Activated B cell treated with CpG ODN at 0.5 μM for 24 hours (primary cell): ENCODE measurements at regions not wholly inside any gene's neighbourhood (a gene's known extent, or its start where the extent isn't known, plus 50 kb on each side); places are given as distances from the start of the nearest gene placed in this dataset.
"Not testable (repeated sequence)": the region's sequence is repeated elsewhere in the genome, so short reads cannot be mapped to it uniquely, and the experiment has no call there.

Experiments used
- ATAC-seq: fragments of 200-7000 bp; cut with Tn5 transposase; one replicate; pipeline ENCODE4 v1.10.0; 2021; ENCODE audit warnings: low read depth, mild to moderate bottlenecking, moderate library complexity
- CTCF ChIA-PET: fragments of 350-600 bp; sonication (Branson Sonifier 250); formaldehyde crosslinking; loops from one replicate; lab custom pipeline; 2021; ENCODE audit warnings: antibody characterized with exemption; lab: Charles Lee
- POLR2A ChIA-PET: fragments of 350-600 bp; sonication (Branson Sonifier 250); formaldehyde crosslinking; loops from one replicate; lab custom pipeline; 2021; ENCODE audit warnings: antibody characterized with exemption; lab: Charles Lee
- DNase-seq: peaks from one replicate; pipeline ENCODE4 v3.0.0; 2022
- H3K27ac Mint-ChIP-seq: one replicate; pipeline ENCODE4 v1.8.0; 2020; ENCODE audit warnings: mixed read lengths
- H3K27me3 Mint-ChIP-seq: one replicate; pipeline ENCODE4 v1.8.0; 2021; ENCODE audit warnings: mixed read lengths
- H3K36me3 Mint-ChIP-seq: one replicate; pipeline ENCODE4 v1.8.0; 2021; ENCODE audit warnings: low read depth, mixed read lengths
- H3K4me1 Mint-ChIP-seq: one replicate; pipeline ENCODE4 v1.8.0; 2021; ENCODE audit warnings: mixed read lengths
- H3K4me3 Mint-ChIP-seq: one replicate; pipeline ENCODE4 v1.8.0; 2020; ENCODE audit warnings: mild to moderate bottlenecking, mixed read lengths
- H3K9me3 Mint-ChIP-seq: one replicate; pipeline ENCODE4 v1.8.0; 2020; ENCODE audit warnings: mixed read lengths
- intact Hi-C: fragments of 100-400 bp; cut with micrococcal nuclease; formaldehyde crosslinking; loops from one replicate; pipeline ENCODE4 v1.15.1; 2024
- TF ChIP-seq, protein P1 (sequence below): fragments of 200-600 bp; IDR thresholded peaks from one replicate; pipeline ENCODE4 v1.8.0; 2022; ENCODE audit warnings: antibody characterized with exemption, mild to moderate bottlenecking

DNA sequence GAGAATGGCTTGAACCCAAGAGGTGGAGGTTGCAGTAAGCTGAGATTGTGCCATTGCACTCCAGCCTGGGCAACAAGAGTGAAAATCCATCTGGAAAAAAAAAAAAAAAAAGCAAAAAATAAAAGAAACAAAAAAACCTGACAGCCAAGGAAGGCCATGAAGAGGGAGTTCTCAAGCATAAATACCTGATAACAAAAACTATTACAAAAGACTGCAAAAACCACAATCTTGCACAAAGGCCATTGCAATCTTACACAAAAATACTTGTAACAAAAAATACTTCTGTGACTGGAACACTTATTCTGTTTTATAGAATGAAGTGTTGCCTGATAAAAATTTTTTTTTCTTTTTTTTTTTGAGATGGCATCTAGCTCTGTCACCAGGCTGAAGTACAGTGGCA lies 61.5 kb upstream of the TSC22D1 start:
- TF ChIP-seq, protein P1, sequence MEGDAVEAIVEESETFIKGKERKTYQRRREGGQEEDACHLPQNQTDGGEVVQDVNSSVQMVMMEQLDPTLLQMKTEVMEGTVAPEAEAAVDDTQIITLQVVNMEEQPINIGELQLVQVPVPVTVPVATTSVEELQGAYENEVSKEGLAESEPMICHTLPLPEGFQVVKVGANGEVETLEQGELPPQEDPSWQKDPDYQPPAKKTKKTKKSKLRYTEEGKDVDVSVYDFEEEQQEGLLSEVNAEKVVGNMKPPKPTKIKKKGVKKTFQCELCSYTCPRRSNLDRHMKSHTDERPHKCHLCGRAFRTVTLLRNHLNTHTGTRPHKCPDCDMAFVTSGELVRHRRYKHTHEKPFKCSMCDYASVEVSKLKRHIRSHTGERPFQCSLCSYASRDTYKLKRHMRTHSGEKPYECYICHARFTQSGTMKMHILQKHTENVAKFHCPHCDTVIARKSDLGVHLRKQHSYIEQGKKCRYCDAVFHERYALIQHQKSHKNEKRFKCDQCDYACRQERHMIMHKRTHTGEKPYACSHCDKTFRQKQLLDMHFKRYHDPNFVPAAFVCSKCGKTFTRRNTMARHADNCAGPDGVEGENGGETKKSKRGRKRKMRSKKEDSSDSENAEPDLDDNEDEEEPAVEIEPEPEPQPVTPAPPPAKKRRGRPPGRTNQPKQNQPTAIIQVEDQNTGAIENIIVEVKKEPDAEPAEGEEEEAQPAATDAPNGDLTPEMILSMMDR: no peak
- ATAC-seq (no peak), DNase-seq (no peak)
- Mint-ChIP-seq H3K27ac (no peak overlapping the region), H3K36me3 (no peaks in the 10 kb centered on the region), H3K4me1 (no peaks in the 10 kb centered on the region), H3K9me3 (no peaks in the 10 kb centered on the region), H3K4me3 (no peak overlapping the region), H3K27me3 (no peaks in the 10 kb centered on the region)
- CTCF ChIA-PET: no interaction called here
- intact Hi-C loops: no loop called here
- POLR2A ChIA-PET: no interaction called here

DNA sequence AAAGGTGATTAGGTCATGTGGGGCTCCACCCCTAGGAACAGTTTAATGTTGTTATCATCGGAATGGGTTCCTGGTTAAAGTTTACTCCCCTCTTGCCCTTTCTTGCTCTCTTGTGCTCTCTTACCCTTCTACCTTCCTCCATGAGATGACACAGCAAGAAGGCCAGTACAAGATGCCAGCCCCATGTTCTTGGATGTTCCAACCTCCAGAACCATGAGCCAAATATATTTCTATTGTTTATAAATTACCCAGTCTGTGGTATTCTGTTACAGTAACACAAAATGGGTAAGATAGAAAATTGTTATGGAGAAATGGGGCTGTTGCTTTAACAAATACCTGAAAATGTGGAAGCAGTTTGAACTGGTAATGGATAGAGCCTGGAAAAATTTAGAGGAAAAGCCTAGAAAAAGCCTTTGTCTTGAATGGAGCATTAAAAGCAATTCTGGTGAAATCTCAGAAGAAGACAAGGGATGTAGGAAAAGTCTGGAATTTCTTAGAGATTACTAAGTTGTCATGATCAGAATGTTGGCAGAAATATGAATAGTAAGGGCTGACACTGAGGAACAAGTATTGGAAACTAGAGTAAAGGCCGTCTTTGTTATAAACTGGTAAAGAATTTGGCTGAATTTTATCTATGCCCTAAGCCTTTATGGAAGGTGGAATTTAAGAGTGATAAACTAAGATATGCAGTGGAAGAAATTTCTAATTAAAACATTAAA lies 53.5 kb upstream of the TSC22D1 start:
- ChIA-PET CTCF (no interaction called here), POLR2A (no interaction called here)
- TF ChIP-seq, protein P1: no peak
- H3K27ac Mint-ChIP-seq: no peak overlapping the region
- H3K4me3 Mint-ChIP-seq: no peak overlapping the region
- H3K9me3 Mint-ChIP-seq: no peaks in the 10 kb centered on the region
- ATAC-seq (no peak), DNase-seq (no peak)
- no peaks in the 10 kb centered on the region for H3K4me1 Mint-ChIP-seq
- intact Hi-C loops: no loop called here
- H3K36me3 Mint-ChIP-seq: no peaks in the 10 kb centered on the region
- peaks cover 17% of the 10 kb centered on the region for H3K27me3 Mint-ChIP-seq

DNA sequence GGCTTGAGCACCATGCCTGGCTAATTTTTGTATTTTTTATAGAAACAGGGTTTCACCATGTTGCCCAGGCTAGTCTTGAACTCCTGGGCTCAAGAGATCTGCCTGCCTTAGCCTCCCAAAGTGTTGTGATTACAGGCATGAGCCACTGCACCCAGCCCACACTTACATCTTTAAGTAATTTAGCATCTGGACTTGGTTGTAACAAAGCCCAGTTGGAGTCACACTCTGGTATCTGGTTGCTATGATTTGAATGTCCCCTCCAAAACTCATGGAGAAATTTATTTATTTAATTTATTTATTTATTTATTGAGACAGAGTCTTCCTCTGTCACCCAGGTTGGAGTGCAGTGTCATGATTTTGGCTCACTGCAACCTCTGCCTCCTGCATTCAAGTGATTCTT lies 52.7 kb upstream of the TSC22D1 start:
- H3K27ac Mint-ChIP-seq, H3K4me1 Mint-ChIP-seq, DNase-seq, intact Hi-C loops, H3K4me3 Mint-ChIP-seq, CTCF ChIA-PET, H3K36me3 Mint-ChIP-seq, POLR2A ChIA-PET, H3K9me3 Mint-ChIP-seq, ATAC-seq: not testable (repeated sequence)
- H3K27me3 Mint-ChIP-seq: peaks cover 17% of the 10 kb centered on the region

DNA sequence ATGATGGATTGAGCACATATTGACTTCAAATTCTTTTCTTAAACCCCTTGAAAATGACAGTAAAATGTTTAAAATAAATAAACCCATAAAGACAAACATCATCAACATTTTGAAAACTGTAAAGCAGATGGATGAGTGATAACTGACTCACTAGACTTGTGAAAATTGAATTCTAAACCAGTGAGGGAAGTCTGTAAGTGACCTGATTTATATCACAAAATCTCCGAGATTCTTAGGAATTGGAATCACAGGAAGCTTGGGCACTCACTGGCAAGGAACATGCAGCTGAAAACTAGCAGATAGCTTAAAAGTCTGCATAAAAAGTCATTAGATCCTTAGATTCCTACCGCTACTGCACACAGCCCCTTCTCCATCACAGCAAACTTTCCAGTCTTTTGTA lies 51.3 kb upstream of the TSC22D1 start:
- no peak for DNase-seq
- intact Hi-C loops: no loop called here

DNA sequence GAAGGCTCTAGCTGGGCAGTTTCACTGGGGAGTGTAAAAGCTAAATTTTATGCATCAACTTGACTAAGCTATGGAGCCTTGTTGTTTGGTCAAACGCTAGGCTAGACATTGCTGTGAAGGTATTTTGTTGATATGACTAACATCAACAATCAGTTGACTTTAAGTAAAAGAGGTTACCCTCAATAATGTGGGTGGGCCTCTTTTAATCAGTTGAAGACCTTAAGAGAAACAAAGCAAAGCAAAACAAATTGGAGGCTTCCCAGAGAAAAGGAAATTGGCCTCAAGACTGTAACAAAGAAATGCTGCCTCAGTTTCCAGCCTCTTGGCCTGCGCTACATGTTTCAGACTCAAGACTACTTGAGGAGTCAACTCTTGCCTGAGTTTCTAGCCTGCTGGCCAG lies 50.0 kb upstream of the TSC22D1 start:
- POLR2A ChIA-PET: no interaction called here

More for the DNA sequence above, 51.3 kb upstream of the TSC22D1 start:
- Mint-ChIP-seq H3K4me1 (no peaks in the 10 kb centered on the region), H3K27ac (no peak overlapping the region), H3K36me3 (no peaks in the 10 kb centered on the region), H3K4me3 (no peak overlapping the region), H3K27me3 (peaks cover 17% of the 10 kb centered on the region), H3K9me3 (no peaks in the 10 kb centered on the region)
- ChIA-PET POLR2A (no interaction called here), CTCF (no interaction called here)
- ATAC-seq: no peak
- TF ChIP-seq, protein P1: no peak

More for the DNA sequence above, 50.0 kb upstream of the TSC22D1 start:
- intact Hi-C loops: no loop called here
- DNase-seq (no peak), ATAC-seq (no peak)
- TF ChIP-seq, protein P1: no peak
- CTCF ChIA-PET: no interaction called here
- Mint-ChIP-seq H3K9me3 (no peaks in the 10 kb centered on the region), H3K27me3 (peaks cover 17% of the 10 kb centered on the region), H3K27ac (no peak overlapping the region), H3K4me3 (no peak overlapping the region), H3K4me1 (no peaks in the 10 kb centered on the region), H3K36me3 (no peaks in the 10 kb centered on the region)
